Activated CD8-positive, alpha-beta T cell treated with anti-CD3 and anti-CD28 coated beads for 36 hours (primary cell): ENCODE measurements at regions not wholly inside any gene's neighbourhood (a gene's known extent, or its start where the extent isn't known, plus 50 kb on each side); places are given as distances from the start of the nearest gene placed in this dataset.

ENCODE experiments used
- ATAC-seq: fragments of 200-7000 bp; cut with Tn5 transposase; one replicate; pipeline ENCODE4 v1.10.0; 2021; ENCODE audit warnings: mild to moderate bottlenecking, moderate library complexity
- CTCF ChIA-PET: fragments of 350-600 bp; sonication (Branson Sonifier 250); formaldehyde crosslinking; loops from one replicate; lab custom pipeline; 2021; ENCODE audit warnings: antibody characterized with exemption; lab: Charles Lee
- POLR2A ChIA-PET: fragments of 350-600 bp; sonication (Branson Sonifier 250); formaldehyde crosslinking; loops from one replicate; lab custom pipeline; 2021; ENCODE audit warnings: antibody characterized with exemption; lab: Charles Lee
- DNase-seq: peaks from one replicate; pipeline ENCODE4 v3.0.0-alpha.2; 2020
- H3K27ac Mint-ChIP-seq: one replicate; pipeline ENCODE4 v1.8.0; 2021; ENCODE audit warnings: mild to moderate bottlenecking, mixed read lengths
- H3K27me3 Mint-ChIP-seq: one replicate; pipeline ENCODE4 v1.8.0; 2021; ENCODE audit warnings: mixed read lengths
- H3K36me3 Mint-ChIP-seq: one replicate; pipeline ENCODE4 v1.8.0; 2021; ENCODE audit warnings: low read depth, mixed read lengths
- H3K4me1 Mint-ChIP-seq: one replicate; pipeline ENCODE4 v1.8.0; 2021; ENCODE audit warnings: low read depth, mixed read lengths
- H3K4me3 Mint-ChIP-seq: one replicate; pipeline ENCODE4 v1.8.0; 2021; ENCODE audit warnings: mild to moderate bottlenecking, moderate library complexity, mixed read lengths
- H3K9me3 Mint-ChIP-seq: one replicate; pipeline ENCODE4 v1.8.0; 2021; ENCODE audit warnings: mixed read lengths
- intact Hi-C: fragments of 100-400 bp; cut with micrococcal nuclease; formaldehyde crosslinking; loops from one replicate; pipeline ENCODE4 v1.10.0; 2022
- TF ChIP-seq, protein P1 (sequence below): fragments of 200-600 bp; IDR thresholded peaks from one replicate; pipeline ENCODE4 v1.8.0; 2022; ENCODE audit warnings: antibody characterized with exemption, mild to moderate bottlenecking

DNA sequence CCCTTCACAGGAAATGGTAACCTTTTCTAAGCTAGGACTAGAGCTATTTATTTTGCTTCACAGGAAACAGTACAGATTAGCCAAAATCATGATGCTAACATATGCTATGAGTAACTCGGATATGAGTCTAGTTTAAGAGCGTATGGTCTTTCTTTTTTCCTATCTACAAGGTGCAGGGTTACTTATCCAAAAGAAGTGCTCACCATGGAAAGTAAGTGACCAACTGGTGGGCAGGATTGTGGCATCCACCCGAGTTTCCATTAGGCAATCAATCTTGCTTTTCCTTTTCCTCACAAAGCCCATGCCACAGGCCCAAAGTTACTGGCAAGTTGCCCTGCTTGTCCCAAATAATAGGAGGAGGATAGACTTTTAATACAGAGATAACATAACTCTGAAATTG is 765.1 kb upstream of the POM121L12 start:
- no peak overlapping the region for H3K4me3 Mint-ChIP-seq
- ATAC-seq (no peak), DNase-seq (no peak)
- POLR2A ChIA-PET, result no interaction called here
- no peaks in the 10 kb centered on the region for H3K36me3 Mint-ChIP-seq
- TF ChIP-seq, protein P1, sequence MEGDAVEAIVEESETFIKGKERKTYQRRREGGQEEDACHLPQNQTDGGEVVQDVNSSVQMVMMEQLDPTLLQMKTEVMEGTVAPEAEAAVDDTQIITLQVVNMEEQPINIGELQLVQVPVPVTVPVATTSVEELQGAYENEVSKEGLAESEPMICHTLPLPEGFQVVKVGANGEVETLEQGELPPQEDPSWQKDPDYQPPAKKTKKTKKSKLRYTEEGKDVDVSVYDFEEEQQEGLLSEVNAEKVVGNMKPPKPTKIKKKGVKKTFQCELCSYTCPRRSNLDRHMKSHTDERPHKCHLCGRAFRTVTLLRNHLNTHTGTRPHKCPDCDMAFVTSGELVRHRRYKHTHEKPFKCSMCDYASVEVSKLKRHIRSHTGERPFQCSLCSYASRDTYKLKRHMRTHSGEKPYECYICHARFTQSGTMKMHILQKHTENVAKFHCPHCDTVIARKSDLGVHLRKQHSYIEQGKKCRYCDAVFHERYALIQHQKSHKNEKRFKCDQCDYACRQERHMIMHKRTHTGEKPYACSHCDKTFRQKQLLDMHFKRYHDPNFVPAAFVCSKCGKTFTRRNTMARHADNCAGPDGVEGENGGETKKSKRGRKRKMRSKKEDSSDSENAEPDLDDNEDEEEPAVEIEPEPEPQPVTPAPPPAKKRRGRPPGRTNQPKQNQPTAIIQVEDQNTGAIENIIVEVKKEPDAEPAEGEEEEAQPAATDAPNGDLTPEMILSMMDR, result no peak
- CTCF ChIA-PET, result no interaction called here
- no peak overlapping the region for H3K27ac Mint-ChIP-seq
- no peaks in the 10 kb centered on the region for H3K27me3 Mint-ChIP-seq
- H3K4me1 Mint-ChIP-seq, result no peaks in the 10 kb centered on the region
- H3K9me3 Mint-ChIP-seq, result peaks cover 4% of the 10 kb centered on the region
- intact Hi-C loops, result no loop called here

DNA sequence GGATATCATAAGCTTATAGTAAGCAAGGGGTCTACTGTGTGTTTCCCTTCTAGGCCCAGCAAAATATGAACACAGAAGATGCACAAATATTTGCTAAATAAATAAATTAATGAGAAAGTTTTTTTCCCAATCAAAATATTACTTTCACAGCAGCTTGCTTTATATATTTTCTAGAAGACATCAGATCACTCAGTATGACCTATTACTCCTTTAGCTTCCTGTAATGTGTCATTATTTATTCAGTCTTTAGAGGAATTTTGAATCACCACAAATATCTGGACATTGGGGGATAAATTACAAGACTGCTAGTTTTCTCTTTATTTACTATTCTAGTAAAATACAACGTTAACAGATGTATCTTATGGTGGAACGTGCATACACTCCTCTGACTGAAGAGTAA is 765.8 kb upstream of the POM121L12 start:
- TF ChIP-seq, protein P1, result no peak
- DNase-seq, result no peak
- Mint-ChIP-seq H3K4me3 (no peak overlapping the region), H3K36me3 (no peaks in the 10 kb centered on the region), H3K27ac (no peak overlapping the region), H3K9me3 (peaks cover 4% of the 10 kb centered on the region), H3K4me1 (no peaks in the 10 kb centered on the region), H3K27me3 (no peaks in the 10 kb centered on the region)
- POLR2A ChIA-PET, result no interaction called here
- ATAC-seq, result no peak
- CTCF ChIA-PET, result no interaction called here
- intact Hi-C loops, result no loop called here

DNA sequence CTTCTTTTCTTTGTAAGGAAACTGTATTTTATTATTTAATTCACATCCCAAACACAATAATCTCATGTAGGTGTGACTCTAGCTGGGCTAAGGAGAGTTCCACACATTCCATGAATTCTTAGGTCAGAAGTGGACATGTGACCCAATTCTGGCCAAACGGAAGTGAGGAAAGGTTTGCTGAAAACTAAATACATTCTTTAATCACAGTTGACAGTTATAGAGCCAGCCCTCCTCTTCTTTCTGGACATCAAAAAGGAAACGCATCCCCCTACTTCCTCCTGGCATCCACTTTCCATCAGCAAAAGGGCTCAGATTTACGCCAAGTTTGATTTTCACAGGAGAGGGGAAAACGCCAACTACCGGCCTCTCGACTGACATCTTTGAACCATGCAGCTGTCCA is 774.4 kb upstream of the POM121L12 start:
- intact Hi-C loops, result no loop called here
- TF ChIP-seq, protein P1, result no peak

DNA sequence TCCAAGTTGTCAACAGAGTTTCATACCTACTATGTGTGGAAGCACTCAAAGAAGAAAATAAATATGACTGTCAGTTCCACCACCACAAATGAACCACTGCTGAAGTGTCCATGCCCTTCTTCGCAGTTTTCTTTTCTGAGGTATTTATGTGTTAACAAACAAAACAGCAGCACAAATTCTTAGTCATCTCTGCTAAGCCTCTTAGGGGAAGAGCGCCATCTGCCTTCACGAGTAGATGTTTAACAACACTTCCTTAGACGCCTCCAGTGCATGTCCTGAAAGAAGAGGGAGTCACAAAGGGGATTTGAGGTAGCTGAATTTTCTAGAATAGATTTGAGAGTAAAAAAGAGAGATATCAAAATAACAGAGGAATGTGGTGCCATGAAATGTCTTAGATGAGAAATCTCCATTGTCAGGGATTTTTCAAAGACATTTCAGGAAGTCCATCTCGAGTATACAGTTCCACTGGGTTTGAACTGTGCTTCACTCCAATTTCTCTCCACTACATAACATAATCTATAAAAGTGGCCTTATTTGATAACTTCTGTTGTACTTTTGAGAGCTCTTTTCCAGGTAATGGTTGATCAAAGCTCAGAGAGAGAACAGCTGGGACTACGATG is 775.3 kb upstream of the POM121L12 start:
- H3K4me1 Mint-ChIP-seq, result no peaks in the 10 kb centered on the region
- no peak for ATAC-seq
- intact Hi-C loops, result no loop called here
- no peaks in the 10 kb centered on the region for H3K9me3 Mint-ChIP-seq
- DNase-seq, result no peak
- TF ChIP-seq, protein P1, result no peak
- H3K27ac Mint-ChIP-seq, result no peak overlapping the region
- ChIA-PET CTCF (no interaction called here), POLR2A (no interaction called here)
- H3K27me3 Mint-ChIP-seq, result no peaks in the 10 kb centered on the region
- no peaks in the 10 kb centered on the region for H3K36me3 Mint-ChIP-seq
- no peak overlapping the region for H3K4me3 Mint-ChIP-seq

More for the DNA sequence above, 774.4 kb upstream of the POM121L12 start:
- Mint-ChIP-seq H3K27ac (no peak overlapping the region), H3K36me3 (no peaks in the 10 kb centered on the region), H3K4me1 (no peaks in the 10 kb centered on the region), H3K9me3 (no peaks in the 10 kb centered on the region), H3K4me3 (no peak overlapping the region), H3K27me3 (no peaks in the 10 kb centered on the region)
- no peak for DNase-seq
- ATAC-seq, result no peak
- ChIA-PET CTCF (no interaction called here), POLR2A (no interaction called here)

DNA sequence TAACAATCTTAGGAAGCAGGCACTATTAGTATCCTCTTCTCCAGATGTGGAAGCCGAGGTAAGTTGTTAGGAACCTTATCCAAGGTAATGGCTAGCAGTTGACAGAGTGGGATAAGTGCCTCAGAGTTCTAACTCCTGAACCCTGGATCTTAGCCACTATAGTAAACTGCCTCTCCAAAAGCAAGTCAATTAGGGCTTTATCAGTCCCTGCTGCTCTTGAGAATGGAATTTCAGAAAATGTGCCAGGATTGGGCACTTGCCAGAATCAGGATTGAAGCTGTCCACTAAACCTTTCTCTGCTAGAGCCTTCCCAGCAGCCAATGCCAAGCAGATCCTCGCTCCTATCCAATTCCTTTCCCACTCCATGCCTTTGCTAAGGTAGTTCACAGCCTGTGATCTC is 777.5 kb upstream of the POM121L12 start:
- Mint-ChIP-seq H3K27ac (no peak overlapping the region), H3K9me3 (peaks cover 3% of the 10 kb centered on the region), H3K36me3 (no peaks in the 10 kb centered on the region), H3K4me3 (no peak overlapping the region), H3K4me1 (no peaks in the 10 kb centered on the region), H3K27me3 (no peaks in the 10 kb centered on the region)
- ChIA-PET CTCF (no interaction called here), POLR2A (no interaction called here)
- intact Hi-C loops, result no loop called here
- ATAC-seq (no peak), DNase-seq (no peak)
- TF ChIP-seq, protein P1, result no peak
